ENCODE measurements at regions not wholly inside any gene's neighbourhood (a gene's known extent, or its start where the extent isn't known, plus 50 kb on each side); places are given as distances from the start of the nearest gene placed in this dataset.

DNA sequence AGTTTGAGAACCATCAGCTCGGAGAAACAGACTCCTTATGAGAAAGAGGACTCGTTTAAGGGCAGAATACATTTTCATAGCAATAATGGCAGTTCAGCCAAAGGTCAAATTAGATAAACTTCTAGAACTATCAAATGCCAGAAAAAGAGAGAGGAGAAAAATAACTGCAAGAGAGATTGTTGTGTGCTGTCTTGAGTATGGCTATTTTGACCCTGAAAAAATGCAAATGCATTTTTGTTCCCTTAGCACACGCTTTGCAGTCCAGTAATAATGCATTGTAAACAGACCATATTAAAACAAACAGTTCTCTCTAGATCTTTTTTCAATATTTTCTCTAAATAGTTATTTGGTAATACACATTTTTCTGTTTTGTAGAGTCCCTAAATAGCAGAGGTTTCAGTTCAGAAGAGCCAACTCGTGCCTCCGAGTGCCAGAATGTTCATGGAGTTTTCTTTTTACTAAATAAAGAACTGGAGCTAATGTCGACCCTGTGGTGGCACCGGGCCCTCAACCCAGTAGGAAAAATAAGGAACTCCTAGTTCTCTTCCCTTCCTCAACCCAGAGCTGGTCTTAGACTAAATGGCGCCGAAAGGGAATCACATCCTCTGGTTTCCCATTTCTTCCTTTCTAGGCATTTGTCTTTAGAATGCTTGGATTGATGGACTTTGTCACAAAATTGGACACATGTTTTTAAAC is 298.0 kb downstream of the MAP2K4 start:
- Mint-ChIP-seq H3K36me3 (no peaks in the 10 kb centered on the region), H3K4me3 (no peak overlapping the region), H3K4me1 (no peaks in the 10 kb centered on the region), H3K27ac (no peak overlapping the region), H3K9me3 (peaks cover 20% of the 10 kb centered on the region), H3K27me3 (no peaks in the 10 kb centered on the region)
- DNase-seq = no peak
- CTCF ChIA-PET = no interaction called here

DNA sequence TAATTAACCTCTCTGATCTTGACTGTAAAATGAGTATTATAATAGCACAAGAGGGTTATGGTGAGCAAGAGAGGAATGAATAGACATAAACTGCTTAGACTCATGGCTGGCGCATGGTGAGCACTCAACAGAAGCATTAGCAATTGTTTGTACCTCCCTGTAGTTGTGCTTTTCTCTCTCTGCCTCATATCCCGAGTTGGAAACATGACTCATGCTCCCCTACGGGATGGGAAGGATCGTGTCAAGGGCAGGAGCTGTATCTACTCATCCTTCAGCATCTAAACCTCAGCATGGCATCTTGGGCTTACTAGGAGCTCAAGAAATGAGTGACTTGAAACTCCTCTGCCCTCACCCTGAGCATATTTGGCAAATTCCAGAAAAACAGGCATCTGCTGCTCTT is 299.6 kb downstream of the MAP2K4 start:
- Mint-ChIP-seq H3K36me3 (no peaks in the 10 kb centered on the region), H3K27me3 (no peaks in the 10 kb centered on the region), H3K27ac (no peak overlapping the region), H3K4me3 (no peak overlapping the region), H3K4me1 (no peaks in the 10 kb centered on the region), H3K9me3 (peaks cover 16% of the 10 kb centered on the region)
- CTCF ChIA-PET = no interaction called here
- no peak for DNase-seq

DNA sequence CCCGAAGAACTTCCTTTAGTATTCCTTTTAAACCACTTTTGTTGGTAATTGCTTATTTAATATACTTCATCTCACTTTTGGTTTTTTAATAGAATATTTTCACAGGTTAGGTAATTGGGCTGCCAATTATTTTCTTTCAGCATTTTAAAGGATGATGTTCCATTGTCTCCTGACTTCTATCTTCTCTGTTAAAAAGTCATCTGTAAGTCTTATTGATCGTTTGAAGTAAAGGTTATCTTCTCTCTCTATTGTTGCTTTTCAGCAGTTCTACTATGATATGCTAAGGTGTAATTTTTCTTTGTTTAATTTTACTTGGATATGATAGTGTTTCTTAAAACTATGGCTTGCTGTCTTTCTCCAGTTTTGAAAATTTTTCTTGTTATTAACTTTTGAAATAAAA is 307.5 kb downstream of the MAP2K4 start:
- no peaks in the 10 kb centered on the region for H3K36me3 Mint-ChIP-seq
- no peak overlapping the region for H3K27ac Mint-ChIP-seq
- DNase-seq = no peak
- CTCF ChIA-PET = no interaction called here
- H3K27me3 Mint-ChIP-seq = no peaks in the 10 kb centered on the region
- H3K9me3 Mint-ChIP-seq = peaks cover 21% of the 10 kb centered on the region
- no peaks in the 10 kb centered on the region for H3K4me1 Mint-ChIP-seq
- H3K4me3 Mint-ChIP-seq = no peak overlapping the region

DNA sequence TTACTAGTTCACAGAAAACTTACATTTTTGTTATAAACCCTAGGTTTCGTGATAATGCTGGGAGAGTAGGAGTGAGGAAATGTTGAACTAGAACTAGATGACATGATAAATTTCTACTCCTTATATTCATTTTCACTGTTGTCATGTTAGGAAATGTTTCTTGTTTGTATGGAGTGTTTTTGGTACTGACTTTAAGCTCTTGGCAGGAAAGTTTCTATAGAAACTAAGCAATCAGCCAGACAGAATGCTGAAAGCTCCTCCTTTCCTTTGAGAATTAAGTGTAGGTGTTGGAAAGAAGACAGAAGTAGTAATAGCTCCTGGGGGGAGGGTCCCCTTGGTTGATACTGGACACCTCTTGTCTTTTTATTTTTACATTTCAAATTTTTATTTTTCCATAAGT is 309.8 kb downstream of the MAP2K4 start:
- Mint-ChIP-seq H3K36me3 (no peaks in the 10 kb centered on the region), H3K9me3 (peaks cover 21% of the 10 kb centered on the region), H3K27ac (no peak overlapping the region), H3K4me1 (no peaks in the 10 kb centered on the region), H3K27me3 (no peaks in the 10 kb centered on the region), H3K4me3 (no peak overlapping the region)
- DNase-seq = no peak
- CTCF ChIA-PET = no interaction called here

DNA sequence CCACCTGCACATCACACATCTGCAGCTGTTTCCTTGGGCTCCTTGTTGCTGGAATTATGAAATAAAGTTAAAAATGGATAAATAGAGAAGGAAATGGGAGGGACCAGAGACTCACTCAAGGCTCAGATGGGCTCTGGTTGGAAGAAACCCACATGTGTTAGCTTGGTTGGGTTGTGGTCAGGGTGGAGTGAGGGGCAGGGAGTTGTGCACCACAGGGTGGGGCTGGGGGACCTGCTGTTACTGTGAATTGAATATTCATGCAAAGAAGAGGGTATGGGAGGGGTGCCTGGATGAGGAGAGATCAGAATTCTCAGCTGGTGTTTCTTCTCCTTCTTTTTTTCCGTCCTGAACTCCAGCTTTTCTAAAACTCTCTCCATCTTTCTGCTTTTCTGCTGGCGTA is 320.7 kb downstream of the MAP2K4 start:
- CTCF ChIA-PET = no interaction called here
- H3K27ac Mint-ChIP-seq = no peak overlapping the region

DNA sequence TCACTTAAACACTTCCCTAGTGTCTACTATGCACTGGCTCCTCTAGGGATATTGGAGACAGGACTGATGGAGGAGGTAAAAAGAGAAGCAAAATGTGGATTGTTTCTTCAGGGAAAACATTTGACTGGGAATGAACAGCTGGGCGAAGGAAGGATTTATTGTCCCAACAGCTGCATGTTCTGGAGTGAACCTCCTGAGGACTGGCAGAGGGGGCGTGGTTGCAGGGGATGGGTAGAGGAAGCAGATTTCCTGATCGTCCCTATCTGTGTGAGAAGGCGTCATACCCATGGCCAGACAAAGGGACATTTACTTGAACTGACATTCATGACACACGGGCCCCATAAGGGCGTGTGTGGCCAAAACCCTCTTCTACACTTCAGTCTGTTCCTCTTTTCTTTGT is 321.5 kb downstream of the MAP2K4 start:
- Mint-ChIP-seq H3K27ac (no peak overlapping the region), H3K4me1 (no peaks in the 10 kb centered on the region), H3K9me3 (peaks cover 5% of the 10 kb centered on the region), H3K36me3 (no peaks in the 10 kb centered on the region), H3K4me3 (no peak overlapping the region), H3K27me3 (no peaks in the 10 kb centered on the region)
- DNase-seq = no peak
- CTCF ChIA-PET = no interaction called here

More for the DNA sequence above, 320.7 kb downstream of the MAP2K4 start:
- H3K4me1 Mint-ChIP-seq = no peaks in the 10 kb centered on the region
- no peak for DNase-seq
- peaks cover 5% of the 10 kb centered on the region for H3K9me3 Mint-ChIP-seq
- no peaks in the 10 kb centered on the region for H3K27me3 Mint-ChIP-seq
- no peak overlapping the region for H3K4me3 Mint-ChIP-seq
- no peaks in the 10 kb centered on the region for H3K36me3 Mint-ChIP-seq

DNA sequence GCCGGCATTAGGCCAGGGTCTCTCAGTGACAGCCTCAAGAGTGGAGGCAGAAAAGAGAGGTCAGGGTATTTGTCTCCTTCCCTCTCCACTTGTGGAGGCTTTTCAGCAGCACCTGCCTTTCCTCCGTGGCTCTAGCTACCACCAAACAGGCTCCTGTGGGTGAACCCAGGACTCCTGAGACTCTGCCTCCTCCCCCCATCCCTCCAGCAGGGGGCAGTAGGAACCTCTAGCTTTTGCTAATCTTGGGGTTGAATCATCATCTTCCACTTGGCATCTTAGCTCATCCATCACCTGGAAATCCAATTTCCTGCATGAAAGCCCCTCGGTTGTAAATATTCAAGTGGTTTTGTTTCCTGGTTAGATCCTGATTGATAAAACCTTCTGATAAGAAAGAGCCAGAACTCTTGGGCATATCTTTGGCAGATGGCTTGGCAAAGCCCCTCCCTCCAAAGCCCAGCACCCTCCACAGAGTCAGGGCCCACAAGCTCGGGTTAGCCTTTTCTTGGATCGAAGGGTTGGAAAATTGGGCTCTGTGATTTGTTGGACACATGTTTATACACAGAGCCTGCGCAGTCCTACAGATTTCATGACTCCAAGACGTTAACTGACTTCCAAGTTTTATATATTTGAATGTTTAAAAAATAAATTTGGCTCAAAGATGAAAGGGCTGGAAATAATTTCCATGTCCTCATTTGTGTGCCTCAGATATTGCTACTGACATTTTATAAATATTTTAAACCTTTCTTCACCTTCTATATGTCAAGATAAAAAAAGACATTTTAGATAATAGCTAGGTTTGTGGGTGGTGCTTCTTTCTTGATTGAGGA is 322.1 kb downstream of the MAP2K4 start:
- Mint-ChIP-seq H3K27me3 (no peaks in the 10 kb centered on the region), H3K36me3 (no peaks in the 10 kb centered on the region), H3K9me3 (peaks cover 5% of the 10 kb centered on the region), H3K4me3 (no peak overlapping the region), H3K27ac (no peak overlapping the region), H3K4me1 (no peaks in the 10 kb centered on the region)
- CTCF ChIA-PET = no interaction called here
- no peak for DNase-seq

DNA sequence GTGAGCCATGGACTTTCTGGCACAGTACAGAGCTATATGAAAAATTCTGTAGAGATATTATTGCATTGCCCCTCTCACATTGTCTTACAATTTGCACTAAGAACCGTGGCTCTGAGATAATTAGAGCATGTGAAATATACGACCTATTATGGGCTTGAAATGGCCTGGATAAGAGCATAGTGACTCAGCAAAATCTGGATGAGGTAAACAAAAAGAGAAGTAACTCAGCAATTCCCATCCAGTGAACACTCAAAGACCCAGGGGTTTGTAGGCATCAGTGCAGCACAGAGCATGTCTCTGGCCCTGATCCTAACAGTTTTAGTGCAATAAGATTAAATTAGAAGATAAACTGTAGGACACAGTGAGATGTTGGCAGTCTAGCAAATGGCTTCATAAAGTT is 317.2 kb upstream of the MYOCD start:
- H3K27ac Mint-ChIP-seq = no peak overlapping the region
- no peaks in the 10 kb centered on the region for H3K36me3 Mint-ChIP-seq
- CTCF ChIA-PET = no interaction called here
- no peaks in the 10 kb centered on the region for H3K27me3 Mint-ChIP-seq
- H3K4me1 Mint-ChIP-seq = no peaks in the 10 kb centered on the region
- H3K9me3 Mint-ChIP-seq = peaks cover 14% of the 10 kb centered on the region
- no peak for DNase-seq
- H3K4me3 Mint-ChIP-seq = no peak overlapping the region

DNA sequence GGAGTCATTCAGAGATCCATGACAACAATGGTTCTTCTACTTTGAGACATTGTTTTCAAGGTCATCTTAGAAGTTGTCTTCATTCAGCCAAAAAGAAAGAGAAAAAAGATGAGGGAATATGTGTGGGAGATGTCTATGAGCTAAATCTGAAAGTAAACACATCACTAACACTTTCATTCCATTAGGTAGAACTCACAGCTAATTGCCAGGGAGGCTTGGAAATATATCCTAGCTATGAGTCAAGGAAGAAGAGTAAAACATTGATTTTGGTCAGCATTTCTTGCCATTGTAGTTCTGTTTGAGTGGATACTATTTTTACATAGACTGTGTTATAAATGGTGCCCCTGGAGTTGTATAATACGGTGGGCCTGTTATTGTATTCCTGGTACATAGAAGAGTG is 316.4 kb upstream of the MYOCD start:
- H3K4me1 Mint-ChIP-seq = no peaks in the 10 kb centered on the region
- peaks cover 14% of the 10 kb centered on the region for H3K9me3 Mint-ChIP-seq
- no peaks in the 10 kb centered on the region for H3K27me3 Mint-ChIP-seq
- no peak overlapping the region for H3K4me3 Mint-ChIP-seq
- DNase-seq = no peak
- no peak overlapping the region for H3K27ac Mint-ChIP-seq
- CTCF ChIA-PET = no interaction called here
- H3K36me3 Mint-ChIP-seq = no peaks in the 10 kb centered on the region

DNA sequence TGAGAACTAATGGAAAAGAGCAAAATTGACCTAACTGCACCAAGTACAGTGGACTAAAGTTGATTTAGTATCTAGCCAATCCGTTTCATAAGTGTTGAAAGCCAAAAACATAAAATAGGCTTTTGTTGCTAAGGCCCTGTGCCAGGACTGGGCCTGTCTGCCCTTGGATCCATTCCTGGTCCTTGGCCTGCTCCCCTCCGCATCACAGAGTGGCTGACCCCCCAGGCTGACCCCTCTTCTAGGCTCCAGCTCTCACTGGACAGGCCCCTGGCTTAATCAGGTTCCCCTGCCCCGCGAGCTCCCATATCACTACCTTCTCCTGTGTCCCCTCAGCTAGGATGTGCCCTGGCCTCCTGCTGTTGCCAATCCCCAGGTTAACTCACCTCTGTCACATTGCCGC is 313.6 kb upstream of the MYOCD start:
- Mint-ChIP-seq H3K27ac (no peak overlapping the region), H3K4me3 (no peak overlapping the region), H3K36me3 (no peaks in the 10 kb centered on the region), H3K27me3 (no peaks in the 10 kb centered on the region), H3K9me3 (peaks cover 19% of the 10 kb centered on the region), H3K4me1 (no peaks in the 10 kb centered on the region)
- DNase-seq = no peak
- CTCF ChIA-PET = no interaction called here

DNA sequence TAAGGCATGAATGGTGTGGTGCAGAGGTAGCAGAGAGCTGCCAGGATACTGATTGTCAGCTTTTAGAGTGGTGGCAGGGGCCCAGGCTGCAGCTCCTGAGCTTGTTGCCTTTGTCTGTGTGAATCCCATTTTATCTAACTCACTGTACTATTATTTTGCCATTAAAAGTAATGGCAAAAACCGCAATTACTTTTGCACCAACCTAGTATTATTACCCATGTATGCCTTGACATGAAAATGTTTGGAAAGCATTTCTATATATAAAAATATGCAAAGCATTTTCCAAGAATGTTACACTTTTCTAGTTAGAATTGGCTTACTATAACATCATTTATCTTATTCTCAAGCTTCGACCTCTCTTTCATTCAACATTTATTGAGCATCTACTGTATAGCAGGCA is 308.1 kb upstream of the MYOCD start:
- CTCF ChIA-PET = no interaction called here
- H3K36me3 Mint-ChIP-seq = no peaks in the 10 kb centered on the region
- H3K27me3 Mint-ChIP-seq = no peaks in the 10 kb centered on the region
- H3K4me3 Mint-ChIP-seq = no peak overlapping the region
- DNase-seq = no peak
- H3K27ac Mint-ChIP-seq = no peak overlapping the region
- H3K9me3 Mint-ChIP-seq = peaks cover 14% of the 10 kb centered on the region
- no peaks in the 10 kb centered on the region for H3K4me1 Mint-ChIP-seq

DNA sequence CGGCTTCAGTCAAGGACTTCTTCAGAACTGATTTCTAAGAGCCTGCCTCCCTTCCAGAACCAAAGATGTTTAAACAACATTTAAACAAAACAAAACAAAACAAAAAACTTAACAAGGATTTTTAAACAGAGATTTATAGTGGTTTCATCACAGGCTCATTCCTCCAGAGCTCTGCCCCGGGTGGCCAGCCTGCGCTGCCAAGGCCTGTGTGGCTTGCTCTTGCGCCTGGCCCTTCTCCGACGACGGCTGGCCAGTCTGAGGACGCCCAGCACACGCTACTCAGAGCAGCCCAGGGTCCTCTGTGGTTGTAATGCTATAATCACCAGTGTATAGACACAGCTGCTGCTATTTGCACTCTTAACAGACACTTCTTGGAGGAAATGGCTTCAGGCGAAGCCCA is 307.2 kb upstream of the MYOCD start:
- DNase-seq = no peak
- Mint-ChIP-seq H3K27me3 (no peaks in the 10 kb centered on the region), H3K36me3 (no peaks in the 10 kb centered on the region), H3K4me1 (no peaks in the 10 kb centered on the region), H3K27ac (no peak overlapping the region), H3K9me3 (peaks cover 17% of the 10 kb centered on the region), H3K4me3 (no peak overlapping the region)
- CTCF ChIA-PET = no interaction called here

DNA sequence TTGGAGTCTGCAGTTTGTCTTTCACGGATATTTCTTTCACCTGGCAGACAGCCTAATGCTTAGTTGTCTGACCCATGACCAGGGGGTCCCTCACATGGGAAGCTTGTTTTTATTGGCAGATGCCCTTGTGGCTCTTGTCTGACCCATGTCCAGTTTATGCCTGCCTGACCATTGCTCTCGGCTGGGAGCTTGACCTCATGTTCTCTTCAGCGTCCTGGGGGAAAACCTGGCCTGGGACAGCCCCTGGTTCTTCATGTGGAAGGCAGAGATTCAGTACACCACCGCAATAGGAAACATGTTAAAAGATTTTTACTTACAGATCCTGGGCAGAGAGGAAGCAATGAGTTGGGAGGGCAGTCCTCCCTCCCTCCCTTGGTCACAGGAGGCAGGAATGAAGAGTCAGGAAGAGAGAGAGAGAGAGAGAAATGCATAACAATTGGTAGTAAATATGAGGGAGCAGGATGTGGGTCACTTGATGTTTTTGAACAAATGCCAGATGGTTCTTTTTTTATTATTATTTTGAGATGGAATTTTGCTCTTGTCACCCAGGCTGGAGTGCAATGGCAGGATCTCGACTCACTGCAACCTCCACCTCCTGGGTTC is 302.7 kb upstream of the MYOCD start:
- Mint-ChIP-seq H3K4me1 (no peaks in the 10 kb centered on the region), H3K27me3 (no peaks in the 10 kb centered on the region), H3K36me3 (no peaks in the 10 kb centered on the region), H3K9me3 (peaks cover 22% of the 10 kb centered on the region), H3K27ac (no peak overlapping the region), H3K4me3 (no peak overlapping the region)
- CTCF ChIA-PET = no interaction called here
- DNase-seq = no peak

DNA sequence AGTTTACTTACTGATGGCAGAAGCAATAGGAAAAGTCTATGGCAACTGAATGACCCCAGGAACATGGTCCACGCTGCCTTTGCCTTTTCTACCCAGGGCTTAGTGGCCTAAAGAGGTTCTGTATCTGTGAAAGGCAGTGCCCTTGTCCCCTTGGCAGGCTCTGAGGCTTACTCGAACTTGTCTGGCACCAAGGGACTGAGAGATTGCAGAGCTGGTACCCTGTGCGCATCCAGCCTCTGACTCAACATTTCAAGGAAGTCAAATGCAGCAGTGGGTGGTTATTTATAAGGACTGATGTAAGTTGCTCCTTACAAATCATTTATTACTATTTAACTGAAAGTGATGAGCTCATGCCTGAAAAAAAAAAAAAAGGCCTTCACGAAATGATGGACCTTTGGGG is 299.9 kb upstream of the MYOCD start:
- no peak overlapping the region for H3K27ac Mint-ChIP-seq
- H3K9me3 Mint-ChIP-seq = peaks cover 20% of the 10 kb centered on the region
- no peaks in the 10 kb centered on the region for H3K27me3 Mint-ChIP-seq
- no peak overlapping the region for H3K4me3 Mint-ChIP-seq
- H3K36me3 Mint-ChIP-seq = no peaks in the 10 kb centered on the region
- no peak for DNase-seq
- H3K4me1 Mint-ChIP-seq = no peaks in the 10 kb centered on the region
- CTCF ChIA-PET = no interaction called here

DNA sequence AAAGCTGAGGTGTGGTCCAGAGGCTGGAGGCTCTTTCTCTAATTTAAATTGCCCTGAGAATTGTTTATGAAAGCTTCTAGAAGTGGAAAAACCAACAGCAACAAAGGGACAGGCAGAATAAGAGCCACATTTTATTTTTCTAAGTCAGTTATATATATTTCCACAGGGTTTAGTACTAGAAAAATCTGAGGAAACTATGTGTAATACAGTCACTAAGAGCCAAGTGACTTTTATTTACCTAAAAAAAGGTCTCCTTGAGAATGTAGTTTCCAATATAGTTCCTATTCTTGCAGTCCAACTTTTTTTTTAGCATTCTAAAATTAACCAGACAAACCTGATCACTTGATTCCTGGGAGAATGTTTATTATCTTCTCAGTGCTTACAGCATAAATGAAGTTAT is 296.6 kb upstream of the MYOCD start:
- no peak overlapping the region for H3K27ac Mint-ChIP-seq
- H3K4me1 Mint-ChIP-seq = no peaks in the 10 kb centered on the region
- no peaks in the 10 kb centered on the region for H3K36me3 Mint-ChIP-seq
- H3K27me3 Mint-ChIP-seq = no peaks in the 10 kb centered on the region
- H3K4me3 Mint-ChIP-seq = no peak overlapping the region
- no peak for DNase-seq
- CTCF ChIA-PET = no interaction called here
- peaks cover 11% of the 10 kb centered on the region for H3K9me3 Mint-ChIP-seq

Data from activated naive CD4-positive, alpha-beta T cell treated with anti-CD3 and anti-CD28 coated beads, Interleukin-2, amount 10 ng/mL, durations not matched to agents 7 days and 5 days (primary cell).